H1 (cell line): ENCODE measurements at regions not wholly inside any gene's neighbourhood (a gene's known extent, or its start where the extent isn't known, plus 50 kb on each side); places are given as distances from the start of the nearest gene placed in this dataset.

Source experiments
- BRCA1 ChIP-seq: IDR thresholded peaks from 2 replicates; pipeline ENCODE4 v1.6.1; 2012; ENCODE audit warnings: low read depth, low read length, improper control_type of control experiment
- CHD7 ChIP-seq: fragments of 300-600 bp; sonication (generic); IDR thresholded peaks from 2 replicates; pipeline ENCODE4 v1.7.1; 2012; ENCODE audit warnings: low read length, moderate library complexity, mild to moderate bottlenecking, inconsistent platforms; ENCODE audit not compliant: insufficient replicate concordance
- EGR1 ChIP-seq: IDR thresholded peaks from 2 replicates; pipeline ENCODE4 v1.6.1; 2011; ENCODE audit warnings: low read depth, low read length, borderline replicate concordance
- SIRT6 ChIP-seq: IDR thresholded peaks from one replicate; pipeline ENCODE4 v1.7.1; 2012; ENCODE audit warnings: low read length, inconsistent platforms
- TCF12 ChIP-seq: IDR thresholded peaks from 2 replicates; pipeline ENCODE4 v1.6.1; 2011; ENCODE audit warnings: low read depth, mild to moderate bottlenecking, low read length

DNA sequence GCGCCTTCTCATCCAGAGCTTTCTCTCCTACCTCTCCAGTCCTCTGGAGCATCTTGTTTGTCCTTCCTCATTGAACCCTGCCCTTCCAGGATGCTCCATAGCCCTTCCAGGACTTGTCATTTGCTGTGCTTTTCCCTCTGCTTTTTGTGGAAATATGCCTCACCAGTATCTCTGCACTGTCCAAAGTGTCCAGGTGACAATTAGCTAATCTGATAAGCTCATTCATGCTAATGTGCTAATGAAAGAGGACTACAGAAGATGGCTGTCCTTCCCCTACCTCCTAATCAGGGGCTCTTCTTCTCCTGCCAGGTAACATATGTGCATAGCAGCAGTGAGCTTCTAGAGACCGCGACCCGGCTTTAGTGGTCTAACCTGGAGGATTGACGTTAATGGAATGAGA, 58.4 kb upstream of the OTX2 start (continued):
- TF ChIP-seq TCF12: no peak
- TF ChIP-seq SIRT6: no peak
- TF ChIP-seq EGR1: no peak
- no peak for TF ChIP-seq CHD7
- TF ChIP-seq BRCA1: no peak
